ENCODE measurements at regions not wholly inside any gene's neighbourhood (a gene's known extent, or its start where the extent isn't known, plus 50 kb on each side); places are given as distances from the start of the nearest gene placed in this dataset.

- 0 out of 2 replicates have a peak, but pooled peaks have one; percentile 25 for TF ChIP-seq TCF12 (IDR thresholded peaks at IDR 0.05; ENCODE audit: low read depth)
- peak; percentile 75 for TF ChIP-seq NFIC (IDR thresholded peaks at IDR 0.05)
- no peak for TF ChIP-seq CREB1 (IDR thresholded peaks at IDR 0.05; ENCODE audit: low read depth)
- TF ChIP-seq EGR1 (IDR thresholded peaks at IDR 0.05): no peak
- 0 out of 2 replicates have a peak, but pooled peaks have one; percentile 30 for TF ChIP-seq CEBPB (IDR thresholded peaks at IDR 0.05)
- no peak for TF ChIP-seq TAF1 (IDR thresholded peaks at IDR 0.05; ENCODE audit: low read depth)
- TF ChIP-seq MAX (IDR thresholded peaks at IDR 0.05): peak; percentile 39; the same call in 1 of the 2 replicates
- peak; percentile 19; the same call in 1 of the 2 replicates for TF ChIP-seq TEAD4 (IDR thresholded peaks at IDR 0.05)
Measured at GRCh38 chr17:56690441-56691291, 97.2 kb downstream of the NOG start.

GRCh38 chr17:56694825-56695224, 101.3 kb downstream of the NOG start:
- TF ChIP-seq TAF1 (IDR thresholded peaks at IDR 0.05; ENCODE audit: low read depth): no peak
- TF ChIP-seq CEBPB (IDR thresholded peaks at IDR 0.05): no peak
- no peak for TF ChIP-seq NFIC (IDR thresholded peaks at IDR 0.05)
- no peak for TF ChIP-seq ZBTB7A (IDR thresholded peaks at IDR 0.05; ENCODE audit: low read depth)
- TF ChIP-seq MAX (IDR thresholded peaks at IDR 0.05): no peak
- TF ChIP-seq RAD21 (IDR thresholded peaks at IDR 0.05; ENCODE audit: low read depth): no peak
- TF ChIP-seq CREB1 (IDR thresholded peaks at IDR 0.05; ENCODE audit: low read depth): no peak
- TF ChIP-seq YY1 (IDR thresholded peaks at IDR 0.05; ENCODE audit: low read depth): no peak
- no peak for TF ChIP-seq EGR1 (IDR thresholded peaks at IDR 0.05)
- no peak for TF ChIP-seq TEAD4 (IDR thresholded peaks at IDR 0.05)
- no peak for TF ChIP-seq FOXM1 (IDR thresholded peaks at IDR 0.05; ENCODE audit: borderline replicate concordance, low read depth)
- no peak for TF ChIP-seq TCF12 (IDR thresholded peaks at IDR 0.05; ENCODE audit: low read depth)
- TF ChIP-seq EP300 (IDR thresholded peaks at IDR 0.05; ENCODE audit: borderline replicate concordance): no peak
- TF ChIP-seq REST (IDR thresholded peaks at IDR 0.05; ENCODE audit: low read depth): no peak

- no peak for TF ChIP-seq MAX (IDR thresholded peaks at IDR 0.05)
- no peak for TF ChIP-seq REST (IDR thresholded peaks at IDR 0.05; ENCODE audit: low read depth)
- no peak for TF ChIP-seq ZBTB7A (IDR thresholded peaks at IDR 0.05; ENCODE audit: low read depth)
- no peak for TF ChIP-seq TCF12 (IDR thresholded peaks at IDR 0.05; ENCODE audit: low read depth)
- TF ChIP-seq CEBPB (IDR thresholded peaks at IDR 0.05): no peak
- TF ChIP-seq CREB1 (IDR thresholded peaks at IDR 0.05; ENCODE audit: low read depth): no peak
- TF ChIP-seq NFIC (IDR thresholded peaks at IDR 0.05): no peak
- TF ChIP-seq YY1 (IDR thresholded peaks at IDR 0.05; ENCODE audit: low read depth): no peak
- no peak for TF ChIP-seq EGR1 (IDR thresholded peaks at IDR 0.05)
- no peak for TF ChIP-seq TEAD4 (IDR thresholded peaks at IDR 0.05)
- no peak for TF ChIP-seq RAD21 (IDR thresholded peaks at IDR 0.05; ENCODE audit: low read depth)
- TF ChIP-seq USF1 (IDR thresholded peaks at IDR 0.05): no peak
- no peak for TF ChIP-seq EP300 (IDR thresholded peaks at IDR 0.05; ENCODE audit: borderline replicate concordance)
- TF ChIP-seq FOXM1 (IDR thresholded peaks at IDR 0.05; ENCODE audit: borderline replicate concordance, low read depth): no peak
- no peak for TF ChIP-seq TAF1 (IDR thresholded peaks at IDR 0.05; ENCODE audit: low read depth)
Measured at GRCh38 chr17:56697190-56697589, 103.7 kb downstream of the NOG start.

- TF ChIP-seq MAX (IDR thresholded peaks at IDR 0.05) (0 out of 2 replicates have a peak, but pooled peaks have one; percentile 19), RAD21 (IDR thresholded peaks at IDR 0.05; ENCODE audit: low read depth) (no peak), TCF12 (IDR thresholded peaks at IDR 0.05; ENCODE audit: low read depth) (peak; percentile 72), CEBPB (IDR thresholded peaks at IDR 0.05) (no peak), TEAD4 (IDR thresholded peaks at IDR 0.05) (peak; percentile 77), EP300 (IDR thresholded peaks at IDR 0.05; ENCODE audit: borderline replicate concordance) (peak; percentile 66), REST (IDR thresholded peaks at IDR 0.05; ENCODE audit: low read depth) (peak; percentile 76), USF1 (IDR thresholded peaks at IDR 0.05) (no peak), CREB1 (IDR thresholded peaks at IDR 0.05; ENCODE audit: low read depth) (no peak), EGR1 (IDR thresholded peaks at IDR 0.05) (no peak), YY1 (IDR thresholded peaks at IDR 0.05; ENCODE audit: low read depth) (0 out of 2 replicates have a peak, but pooled peaks have one; percentile 16), FOXM1 (IDR thresholded peaks at IDR 0.05; ENCODE audit: borderline replicate concordance, low read depth) (no peak), TAF1 (IDR thresholded peaks at IDR 0.05; ENCODE audit: low read depth) (no peak), ZBTB7A (IDR thresholded peaks at IDR 0.05; ENCODE audit: low read depth) (no peak), NFIC (IDR thresholded peaks at IDR 0.05) (peak; percentile 63)
Measured at GRCh38 chr17:56699186-56699894, 105.8 kb downstream of the NOG start.
